ENCODE measurements at regions not wholly inside any gene's neighbourhood (a gene's known extent, or its start where the extent isn't known, plus 50 kb on each side); places are given as distances from the start of the nearest gene placed in this dataset.
"Not testable (repeated sequence)": the region's sequence is repeated elsewhere in the genome, so short reads cannot be mapped to it uniquely, and the experiment has no call there.

GRCh38 chr2:61671561-61672315 lies 133.6 kb upstream of the XPO1 start:
- no peak for DNase-seq

- DNase-seq, result no peak
Observed at GRCh38 chr2:61670591-61671501, 132.7 kb upstream of the XPO1 start.

GRCh38 chr2:61664190-61664589 lies 126.0 kb upstream of the XPO1 start:
- DNase-seq, result no peak

- no peak for DNase-seq
Observed at GRCh38 chr2:61662990-61663389, 124.8 kb upstream of the XPO1 start.

GRCh38 chr2:61660511-61661388 lies 122.6 kb upstream of the XPO1 start:
- no peak for DNase-seq

GRCh38 chr2:61658841-61659780 lies 121.0 kb upstream of the XPO1 start:
- no peak for DNase-seq

- DNase-seq, result not testable (repeated sequence)
Observed at GRCh38 chr2:61649946-61650345, 111.8 kb upstream of the XPO1 start.

GRCh38 chr2:61649021-61649420 lies 110.9 kb upstream of the XPO1 start:
- no peak for DNase-seq

- no peak for DNase-seq
Observed at GRCh38 chr2:61647044-61647443, 108.9 kb upstream of the XPO1 start.

- no peak for DNase-seq
Observed at GRCh38 chr2:61645911-61646310, 107.8 kb upstream of the XPO1 start.

- DNase-seq, result not testable (repeated sequence)
Observed at GRCh38 chr2:61643153-61643552, 105.0 kb upstream of the XPO1 start.

GRCh38 chr2:61640406-61640805 lies 102.2 kb upstream of the XPO1 start:
- DNase-seq, result no peak

GRCh38 chr2:61639721-61640120 lies 101.6 kb upstream of the XPO1 start:
- DNase-seq, result no peak

- no peak for DNase-seq
Observed at GRCh38 chr2:61636686-61637085, 98.5 kb upstream of the XPO1 start.

GRCh38 chr2:61634512-61634911 lies 96.4 kb upstream of the XPO1 start:
- DNase-seq, result no peak

- DNase-seq, result no peak
Observed at GRCh38 chr2:61633250-61633649, 95.1 kb upstream of the XPO1 start.

GRCh38 chr2:61632276-61633169 lies 94.4 kb upstream of the XPO1 start:
- DNase-seq, result no peak

GRCh38 chr2:61631321-61631720 lies 93.2 kb upstream of the XPO1 start:
- DNase-seq, result no peak

GRCh38 chr2:61626827-61627226 lies 88.7 kb upstream of the XPO1 start:
- no peak for DNase-seq

- no peak for DNase-seq
Observed at GRCh38 chr2:61623747-61624146, 85.6 kb upstream of the XPO1 start.

Measured in CD4-positive, alpha-beta T cell treated with Interleukin-15 for 1 hour (primary cell).